Right lobe of liver (tissue), 6 donors: ENCODE measurements at regions not wholly inside any gene's neighbourhood (a gene's known extent, or its start where the extent isn't known, plus 50 kb on each side); places are given as distances from the start of the nearest gene placed in this dataset.

Experiments
- ATAC-seq, 4 donors: fragments of 200-7000 bp; cut with Tn5 transposase; one replicate each; pipeline ENCODE4 v1.9.1; 2020; ENCODE audit warnings: mild to moderate bottlenecking in 4 of 4, moderate library complexity in 4 of 4
- DNase-seq, 3 donors: peaks; one replicate each; pipeline ENCODE4 v3.0.0-alpha.2; 2020
- H3K27ac ChIP-seq, 3 donors: fragments of 200-600 bp; one replicate each; pipeline ENCODE4 v1.8.0; 2022
- H3K27me3 ChIP-seq, 2 donors: fragments of 200-600 bp; one replicate each; pipeline ENCODE4 v1.8.0; 2022
- H3K36me3 ChIP-seq, 4 donors: fragments of 200-600 bp; sonication (generic) in 1 of 4; one replicate each; pipeline versions ENCODE4 v1.5.1 to v1.8.0; 2017 to 2022; ENCODE audit warnings: control low read depth in 1 of 4
- H3K4me1 ChIP-seq, 4 donors: fragments of 200-600 bp; sonication (generic) in 1 of 4; one replicate each; pipeline versions ENCODE4 v1.5.1 to v1.8.0; 2017 to 2022; ENCODE audit warnings: control low read depth in 1 of 4
- H3K4me3 ChIP-seq, 3 donors: fragments of 200-600 bp; one replicate each; pipeline ENCODE4 v1.8.0; 2022
- H3K9me3 ChIP-seq, 4 donors: fragments of 200-600 bp; sonication (generic) in 1 of 4; one replicate each; pipeline versions ENCODE4 v1.5.1 to v1.8.0; 2017 to 2022; ENCODE audit warnings: control low read depth in 1 of 4
- POLR2A ChIP-seq: fragments of 450-650 bp; IDR thresholded peaks from one replicate; pipeline ENCODE4 v1.6.1; 2017; ENCODE audit warnings: antibody characterized with exemption, mild to moderate bottlenecking
- WGBS: methylation state at CpG from one replicate; pipeline ENCODE4 v1.1.6; 2018; ENCODE audit warnings: low coverage, low lambda C conversion rate; ENCODE audit not compliant: insufficient coverage; ENCODE audit errors: missing lambda C conversion rate; 5-methylcytosine and 5-hydroxymethylcytosine counted together
- intact Hi-C, 2 donors: fragments of 100-400 bp; cut with DNase I; formaldehyde crosslinking; loops; one replicate each; pipeline versions ENCODE4 v1.11.2 to v1.14.1; 2022
- TF ChIP-seq, protein P1 (sequence below), 4 donors: fragments of 200-600 bp in 3 of 4; fragments of 450-650 bp in 1 of 4; IDR thresholded peaks; one replicate each; pipeline versions ENCODE4 v1.5.1 to v1.8.0; 2016 to 2022; ENCODE audit warnings: antibody characterized with exemption in 4 of 4, mild to moderate bottlenecking in 2 of 4
- donor health status: DM: no; HTN: yes; CAD: no.
- donor health status: DM: no; HTN: no; CAD: no.
- donor health status: DM: no; HTN: no; CAD: no.
- donor health status: DM: no; HTN: yes; CAD: no.
- donor health status: DM: no; HTN: yes; CAD: no.

GRCh38 chr6:113659762-113660404 lies 197.3 kb upstream of the MARCKS start:
- TF ChIP-seq POLR2A, result no peak
- TF ChIP-seq, protein P1, sequence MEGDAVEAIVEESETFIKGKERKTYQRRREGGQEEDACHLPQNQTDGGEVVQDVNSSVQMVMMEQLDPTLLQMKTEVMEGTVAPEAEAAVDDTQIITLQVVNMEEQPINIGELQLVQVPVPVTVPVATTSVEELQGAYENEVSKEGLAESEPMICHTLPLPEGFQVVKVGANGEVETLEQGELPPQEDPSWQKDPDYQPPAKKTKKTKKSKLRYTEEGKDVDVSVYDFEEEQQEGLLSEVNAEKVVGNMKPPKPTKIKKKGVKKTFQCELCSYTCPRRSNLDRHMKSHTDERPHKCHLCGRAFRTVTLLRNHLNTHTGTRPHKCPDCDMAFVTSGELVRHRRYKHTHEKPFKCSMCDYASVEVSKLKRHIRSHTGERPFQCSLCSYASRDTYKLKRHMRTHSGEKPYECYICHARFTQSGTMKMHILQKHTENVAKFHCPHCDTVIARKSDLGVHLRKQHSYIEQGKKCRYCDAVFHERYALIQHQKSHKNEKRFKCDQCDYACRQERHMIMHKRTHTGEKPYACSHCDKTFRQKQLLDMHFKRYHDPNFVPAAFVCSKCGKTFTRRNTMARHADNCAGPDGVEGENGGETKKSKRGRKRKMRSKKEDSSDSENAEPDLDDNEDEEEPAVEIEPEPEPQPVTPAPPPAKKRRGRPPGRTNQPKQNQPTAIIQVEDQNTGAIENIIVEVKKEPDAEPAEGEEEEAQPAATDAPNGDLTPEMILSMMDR (IDR thresholded peaks at IDR 0.05), result no peak
- H3K9me3 ChIP-seq, result no peaks in the 10 kb centered on the region
- no peak overlapping the region for H3K4me3 ChIP-seq
- WGBS, result 29% methylated on average over 4 of the region's 4 CpGs
- DNase-seq (no peak), ATAC-seq (peak; percentile 51 to 78 (median 72))
- no peaks in the 10 kb centered on the region for H3K27me3 ChIP-seq
- H3K36me3 ChIP-seq, result no peaks in the 10 kb centered on the region
- no peak overlapping the region for H3K27ac ChIP-seq
- intact Hi-C loops, result no loop called here
- peaks cover 0 to 7% (median 0%) of the 10 kb centered on the region in 4 donors for H3K4me1 ChIP-seq

DNA sequence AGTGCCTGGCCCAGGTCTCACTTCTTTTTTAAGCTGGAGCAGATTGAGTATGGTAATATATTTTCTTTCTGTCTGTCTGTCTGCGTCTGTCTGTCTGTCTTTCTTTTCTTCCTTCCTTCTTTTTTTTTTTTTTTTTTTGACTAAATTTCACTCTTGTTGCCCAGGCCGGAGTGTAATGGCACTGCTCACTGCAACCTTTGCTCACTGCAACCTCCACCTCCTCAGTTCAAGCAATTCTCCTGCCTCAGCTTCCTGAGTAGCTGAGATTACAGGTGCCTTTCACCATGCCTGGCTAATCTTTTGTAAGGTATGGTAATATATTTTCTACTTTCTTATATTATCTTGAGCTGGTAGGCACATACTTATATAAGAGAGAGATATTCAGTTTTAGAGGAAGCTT lies 196.3 kb upstream of the MARCKS start:
- intact Hi-C loops, result no loop called here
- H3K9me3 ChIP-seq, result no peaks in the 10 kb centered on the region

GRCh38 chr6:113662093-113662665 lies 195.0 kb upstream of the MARCKS start:
- 51% methylated on average over 3 of the region's 3 CpGs for whole genome bisulfite sequencing
- H3K36me3 ChIP-seq, result no peaks in the 10 kb centered on the region
- H3K27me3 ChIP-seq, result no peaks in the 10 kb centered on the region
- no peak overlapping the region for H3K4me3 ChIP-seq
- H3K4me1 ChIP-seq, result peaks cover 0 to 7% (median 0%) of the 10 kb centered on the region in 4 donors
- intact Hi-C loops, result no loop called here
- TF ChIP-seq POLR2A, result no peak
- TF ChIP-seq, protein P1 (IDR thresholded peaks at IDR 0.05), result no peak
- no peak overlapping the region for H3K27ac ChIP-seq
- DNase-seq (no peak), ATAC-seq (peak in 2 of 4 donors; percentile 8 to 47)
- H3K9me3 ChIP-seq, result no peaks in the 10 kb centered on the region

More for the DNA sequence above, 196.3 kb upstream of the MARCKS start:
- DNase-seq, result no peak
- WGBS, result 56% methylated on average over 2 of the region's 2 CpGs
- Histone ChIP-seq H3K4me3 (no peak overlapping the region), H3K4me1 (peaks cover 0 to 7% (median 0%) of the 10 kb centered on the region in 4 donors), H3K27ac (no peak overlapping the region), H3K27me3 (no peaks in the 10 kb centered on the region), H3K36me3 (no peaks in the 10 kb centered on the region)
- peak in 2 of 4 donors; percentile 7 to 25 for ATAC-seq
- TF ChIP-seq, protein P1 (IDR thresholded peaks at IDR 0.05), result no peak
- no peak for TF ChIP-seq POLR2A

GRCh38 chr6:113662688-113663333 lies 194.3 kb upstream of the MARCKS start:
- no peak overlapping the region for H3K4me3 ChIP-seq
- no peak overlapping the region for H3K27ac ChIP-seq
- no peak for DNase-seq
- TF ChIP-seq, protein P1 (IDR thresholded peaks at IDR 0.05), result no peak
- TF ChIP-seq POLR2A, result no peak
- intact Hi-C loops, result no loop called here
- 39% methylated on average over 2 of the region's 2 CpGs for WGBS
- no peaks in the 10 kb centered on the region for H3K36me3 ChIP-seq
- ATAC-seq, result no peak
- peaks cover 0 to 7% (median 0%) of the 10 kb centered on the region in 4 donors for H3K4me1 ChIP-seq
- no peaks in the 10 kb centered on the region for H3K27me3 ChIP-seq
- no peaks in the 10 kb centered on the region for H3K9me3 ChIP-seq
